ENCODE measurements at regions not wholly inside any gene's neighbourhood (a gene's known extent, or its start where the extent isn't known, plus 50 kb on each side); places are given as distances from the start of the nearest gene placed in this dataset.

DNA sequence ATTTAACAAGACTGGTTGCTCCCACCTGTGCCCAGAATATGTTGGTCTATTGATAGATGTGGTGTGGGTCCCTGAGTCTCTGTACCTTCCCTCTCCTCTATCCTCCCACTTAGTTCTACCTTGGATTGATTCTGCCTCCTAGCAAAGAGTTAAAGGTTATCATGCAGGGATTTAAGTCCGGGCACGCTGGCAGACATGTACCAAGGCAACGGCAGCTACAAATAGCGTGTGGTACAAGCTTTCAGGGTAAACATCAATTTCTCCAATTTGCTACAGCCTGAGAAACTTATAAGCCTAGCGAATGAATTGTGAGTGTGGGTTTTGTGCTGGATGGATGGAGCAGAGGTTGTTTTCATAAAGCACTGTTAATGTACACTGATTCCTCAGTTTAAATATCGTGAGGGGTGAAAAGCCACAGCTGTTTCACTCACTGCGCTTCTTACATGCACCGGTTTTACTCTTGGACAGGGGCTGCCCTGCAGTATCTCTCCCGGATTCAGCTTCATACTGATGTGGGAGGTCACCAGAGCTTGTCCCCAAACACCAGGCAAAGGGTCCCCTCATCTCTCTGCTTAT, 289.8 kb downstream of the ICOS start:
- TF ChIP-seq, protein P1, sequence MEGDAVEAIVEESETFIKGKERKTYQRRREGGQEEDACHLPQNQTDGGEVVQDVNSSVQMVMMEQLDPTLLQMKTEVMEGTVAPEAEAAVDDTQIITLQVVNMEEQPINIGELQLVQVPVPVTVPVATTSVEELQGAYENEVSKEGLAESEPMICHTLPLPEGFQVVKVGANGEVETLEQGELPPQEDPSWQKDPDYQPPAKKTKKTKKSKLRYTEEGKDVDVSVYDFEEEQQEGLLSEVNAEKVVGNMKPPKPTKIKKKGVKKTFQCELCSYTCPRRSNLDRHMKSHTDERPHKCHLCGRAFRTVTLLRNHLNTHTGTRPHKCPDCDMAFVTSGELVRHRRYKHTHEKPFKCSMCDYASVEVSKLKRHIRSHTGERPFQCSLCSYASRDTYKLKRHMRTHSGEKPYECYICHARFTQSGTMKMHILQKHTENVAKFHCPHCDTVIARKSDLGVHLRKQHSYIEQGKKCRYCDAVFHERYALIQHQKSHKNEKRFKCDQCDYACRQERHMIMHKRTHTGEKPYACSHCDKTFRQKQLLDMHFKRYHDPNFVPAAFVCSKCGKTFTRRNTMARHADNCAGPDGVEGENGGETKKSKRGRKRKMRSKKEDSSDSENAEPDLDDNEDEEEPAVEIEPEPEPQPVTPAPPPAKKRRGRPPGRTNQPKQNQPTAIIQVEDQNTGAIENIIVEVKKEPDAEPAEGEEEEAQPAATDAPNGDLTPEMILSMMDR (IDR thresholded peaks at IDR 0.05) = no peak
- no peak for TF ChIP-seq EZH2 (IDR thresholded peaks at IDR 0.05; ENCODE audit: borderline replicate concordance, insufficient read depth, low read depth, low read length, poor library complexity, severe bottlenecking)
